ENCODE measurements at regions not wholly inside any gene's neighbourhood (a gene's known extent, or its start where the extent isn't known, plus 50 kb on each side); places are given as distances from the start of the nearest gene placed in this dataset.

DNA sequence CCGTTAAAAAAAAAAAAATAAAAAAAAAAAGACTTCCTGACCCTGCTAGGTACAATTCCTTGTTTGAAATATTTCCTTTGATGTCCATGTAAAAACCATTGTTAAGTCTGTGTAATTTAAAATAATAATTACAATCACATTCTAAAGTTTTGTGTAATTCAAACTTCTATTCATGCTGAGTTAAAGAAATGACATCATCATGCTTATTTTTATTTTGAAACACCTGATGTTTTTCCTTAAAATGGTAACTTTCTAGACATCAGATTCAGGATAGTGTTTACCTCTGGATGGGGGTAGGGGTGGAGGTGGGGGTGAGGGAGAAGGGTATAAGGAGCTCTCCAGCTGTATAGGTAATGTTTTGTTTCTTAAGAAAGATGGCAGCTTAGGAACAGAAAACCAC, 92.8 kb downstream of the ADCYAP1 start:
- FAIRE-seq (no peak), DNase-seq (ENCODE audit: low read depth) (no peak)
- TF ChIP-seq, protein P1, sequence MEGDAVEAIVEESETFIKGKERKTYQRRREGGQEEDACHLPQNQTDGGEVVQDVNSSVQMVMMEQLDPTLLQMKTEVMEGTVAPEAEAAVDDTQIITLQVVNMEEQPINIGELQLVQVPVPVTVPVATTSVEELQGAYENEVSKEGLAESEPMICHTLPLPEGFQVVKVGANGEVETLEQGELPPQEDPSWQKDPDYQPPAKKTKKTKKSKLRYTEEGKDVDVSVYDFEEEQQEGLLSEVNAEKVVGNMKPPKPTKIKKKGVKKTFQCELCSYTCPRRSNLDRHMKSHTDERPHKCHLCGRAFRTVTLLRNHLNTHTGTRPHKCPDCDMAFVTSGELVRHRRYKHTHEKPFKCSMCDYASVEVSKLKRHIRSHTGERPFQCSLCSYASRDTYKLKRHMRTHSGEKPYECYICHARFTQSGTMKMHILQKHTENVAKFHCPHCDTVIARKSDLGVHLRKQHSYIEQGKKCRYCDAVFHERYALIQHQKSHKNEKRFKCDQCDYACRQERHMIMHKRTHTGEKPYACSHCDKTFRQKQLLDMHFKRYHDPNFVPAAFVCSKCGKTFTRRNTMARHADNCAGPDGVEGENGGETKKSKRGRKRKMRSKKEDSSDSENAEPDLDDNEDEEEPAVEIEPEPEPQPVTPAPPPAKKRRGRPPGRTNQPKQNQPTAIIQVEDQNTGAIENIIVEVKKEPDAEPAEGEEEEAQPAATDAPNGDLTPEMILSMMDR (IDR thresholded peaks at IDR 0.05; ENCODE audit: insufficient read depth, low read length, severe bottlenecking) = no peak
- no peak overlapping the region for H3K4me3 ChIP-seq (ENCODE audit: low read depth, low read length)
- H3K27me3 ChIP-seq (ENCODE audit: control insufficient read depth, insufficient read depth, low read length) = no peaks in the 10 kb centered on the region
- H3K36me3 ChIP-seq (ENCODE audit: control insufficient read depth, insufficient read depth, low read length) = no peaks in the 10 kb centered on the region

DNA sequence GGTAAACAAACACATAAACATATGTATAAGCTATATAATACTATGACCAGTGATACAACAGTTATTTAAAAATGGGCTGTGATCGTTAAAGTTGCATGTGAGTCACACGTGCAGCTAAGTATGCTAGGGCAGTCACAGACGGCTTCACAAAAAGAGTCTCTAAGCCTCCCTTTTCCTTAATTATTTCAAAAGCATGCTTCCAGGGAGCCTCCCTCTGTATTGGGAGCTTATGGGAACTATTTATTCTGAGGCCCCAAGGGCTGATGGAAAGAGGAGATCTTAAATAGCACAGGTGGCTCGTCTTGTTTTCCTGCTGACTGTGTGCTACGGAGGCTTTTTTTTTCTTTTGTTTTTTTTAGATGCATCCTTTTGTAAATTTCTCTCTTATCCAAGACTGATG, 94.3 kb downstream of the ADCYAP1 start:
- no peak for FAIRE-seq
- TF ChIP-seq, protein P1 (IDR thresholded peaks at IDR 0.05; ENCODE audit: insufficient read depth, low read length, severe bottlenecking) = no peak
- no peak overlapping the region for H3K4me3 ChIP-seq (ENCODE audit: low read depth, low read length)
- no peaks in the 10 kb centered on the region for H3K36me3 ChIP-seq (ENCODE audit: control insufficient read depth, insufficient read depth, low read length)
- DNase-seq (ENCODE audit: low read depth) = no peak
- no peaks in the 10 kb centered on the region for H3K27me3 ChIP-seq (ENCODE audit: control insufficient read depth, insufficient read depth, low read length)

DNA sequence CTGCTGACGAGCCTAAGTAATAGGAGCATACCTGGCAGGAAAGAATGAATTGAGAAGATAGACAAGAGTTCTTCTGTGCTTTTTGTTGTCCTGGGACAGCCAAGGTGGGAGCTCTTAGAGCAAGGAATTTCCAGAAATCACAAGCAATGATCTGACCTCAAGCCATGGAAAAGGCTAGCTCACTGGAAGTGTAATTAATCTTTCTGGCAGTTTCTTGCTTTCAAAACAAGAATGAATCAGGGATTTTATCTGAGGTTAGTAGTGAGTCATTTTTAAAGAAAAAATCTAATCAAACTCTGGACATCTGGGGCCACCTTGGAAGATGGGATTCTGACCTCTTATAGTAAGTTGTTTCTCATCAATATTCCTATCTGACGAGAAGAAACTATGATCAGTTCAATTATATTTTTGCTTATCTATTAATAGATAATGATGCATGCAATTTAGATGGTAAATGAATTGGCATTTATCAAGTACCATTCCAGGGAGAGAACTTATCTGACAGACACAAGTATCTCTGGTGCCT, 98.0 kb downstream of the ADCYAP1 start:
- no peaks in the 10 kb centered on the region for H3K27me3 ChIP-seq (ENCODE audit: control insufficient read depth, insufficient read depth, low read length)
- no peak for FAIRE-seq
- H3K36me3 ChIP-seq (ENCODE audit: control insufficient read depth, insufficient read depth, low read length) = no peaks in the 10 kb centered on the region
- no peak overlapping the region for H3K4me3 ChIP-seq (ENCODE audit: low read depth, low read length)
- TF ChIP-seq, protein P1 (IDR thresholded peaks at IDR 0.05; ENCODE audit: insufficient read depth, low read length, severe bottlenecking) = no peak
- no peak for DNase-seq (ENCODE audit: low read depth)

DNA sequence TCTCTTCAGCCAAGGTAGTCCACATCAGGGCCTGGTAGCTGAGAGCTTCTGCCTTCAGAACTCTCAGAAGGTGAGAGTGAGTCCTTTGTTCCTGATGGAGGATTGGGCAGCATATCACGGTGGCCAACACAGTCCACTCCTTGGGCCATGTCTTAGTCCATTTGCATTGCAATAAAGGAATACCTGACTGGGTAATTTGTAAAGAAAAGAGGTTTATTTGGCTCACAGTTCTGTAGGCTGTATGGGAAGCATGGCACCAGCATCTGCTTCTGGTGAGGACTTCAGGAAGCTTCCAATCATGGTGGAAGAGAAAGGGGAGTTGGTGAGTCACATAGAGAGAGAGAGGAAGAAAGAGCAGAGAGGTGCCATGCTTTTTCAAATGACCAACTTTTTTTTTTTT, 98.8 kb downstream of the ADCYAP1 start:
- Histone ChIP-seq H3K27me3 (ENCODE audit: control insufficient read depth, insufficient read depth, low read length) (no peaks in the 10 kb centered on the region), H3K4me3 (ENCODE audit: low read depth, low read length) (no peak overlapping the region), H3K36me3 (ENCODE audit: control insufficient read depth, insufficient read depth, low read length) (no peaks in the 10 kb centered on the region)
- no peak for DNase-seq (ENCODE audit: low read depth)
- no peak for FAIRE-seq
- TF ChIP-seq, protein P1 (IDR thresholded peaks at IDR 0.05; ENCODE audit: insufficient read depth, low read length, severe bottlenecking) = no peak

DNA sequence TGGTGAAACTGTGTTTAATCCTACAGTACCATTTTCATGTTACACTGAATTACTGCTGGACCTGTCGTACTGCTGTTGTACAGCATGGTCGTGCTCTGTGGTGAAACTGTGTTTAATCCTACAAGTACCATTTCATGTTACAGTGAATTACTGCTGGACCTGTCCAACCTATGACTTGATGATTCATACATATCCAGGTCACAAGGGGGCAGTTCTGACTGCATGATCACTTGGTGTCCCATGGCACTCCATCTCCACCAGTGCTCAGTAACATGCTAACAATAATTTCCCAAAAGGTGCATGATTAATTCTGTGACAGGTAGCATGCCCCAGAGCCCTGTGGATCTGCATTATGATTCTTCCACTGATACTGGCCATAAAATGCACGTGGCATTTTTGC, 101.6 kb downstream of the ADCYAP1 start:
- no peak for FAIRE-seq
- no peaks in the 10 kb centered on the region for H3K36me3 ChIP-seq (ENCODE audit: control insufficient read depth, insufficient read depth, low read length)

DNA sequence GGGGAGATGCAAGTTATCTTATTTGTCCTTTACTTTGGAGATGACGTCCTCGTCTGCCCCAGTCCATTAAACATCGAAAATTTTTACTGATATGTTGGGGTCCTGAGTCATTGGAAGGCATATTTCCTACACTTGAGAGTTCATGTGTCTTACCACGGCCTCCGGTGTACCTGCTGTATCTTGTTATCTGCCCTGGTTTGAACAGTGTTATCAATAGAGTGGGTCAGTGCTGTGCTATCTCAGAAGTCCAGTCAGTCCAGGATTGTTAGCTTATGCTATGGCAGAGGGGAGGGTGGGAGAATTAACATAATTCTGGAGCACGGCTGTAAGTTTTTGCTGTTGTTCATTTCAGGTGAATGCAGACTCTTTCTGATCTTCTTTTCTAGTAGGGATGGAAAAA, 102.3 kb downstream of the ADCYAP1 start:
- DNase-seq (ENCODE audit: low read depth) (no peak), FAIRE-seq (no peak)
- Histone ChIP-seq H3K4me3 (ENCODE audit: low read depth, low read length) (no peak overlapping the region), H3K36me3 (ENCODE audit: control insufficient read depth, insufficient read depth, low read length) (no peaks in the 10 kb centered on the region), H3K27me3 (ENCODE audit: control insufficient read depth, insufficient read depth, low read length) (no peaks in the 10 kb centered on the region)
- TF ChIP-seq, protein P1 (IDR thresholded peaks at IDR 0.05; ENCODE audit: insufficient read depth, low read length, severe bottlenecking) = no peak

More for the DNA sequence above, 101.6 kb downstream of the ADCYAP1 start:
- TF ChIP-seq, protein P1 (IDR thresholded peaks at IDR 0.05; ENCODE audit: insufficient read depth, low read length, severe bottlenecking) = no peak
- no peak for DNase-seq (ENCODE audit: low read depth)
- H3K4me3 ChIP-seq (ENCODE audit: low read depth, low read length) = no peak overlapping the region
- H3K27me3 ChIP-seq (ENCODE audit: control insufficient read depth, insufficient read depth, low read length) = no peaks in the 10 kb centered on the region

All from bronchial epithelial cell (primary cell).